ENCODE measurements at regions not wholly inside any gene's neighbourhood (a gene's known extent, or its start where the extent isn't known, plus 50 kb on each side); places are given as distances from the start of the nearest gene placed in this dataset.
"Not testable (repeated sequence)": the region's sequence is repeated elsewhere in the genome, so short reads cannot be mapped to it uniquely, and the experiment has no call there.

DNA sequence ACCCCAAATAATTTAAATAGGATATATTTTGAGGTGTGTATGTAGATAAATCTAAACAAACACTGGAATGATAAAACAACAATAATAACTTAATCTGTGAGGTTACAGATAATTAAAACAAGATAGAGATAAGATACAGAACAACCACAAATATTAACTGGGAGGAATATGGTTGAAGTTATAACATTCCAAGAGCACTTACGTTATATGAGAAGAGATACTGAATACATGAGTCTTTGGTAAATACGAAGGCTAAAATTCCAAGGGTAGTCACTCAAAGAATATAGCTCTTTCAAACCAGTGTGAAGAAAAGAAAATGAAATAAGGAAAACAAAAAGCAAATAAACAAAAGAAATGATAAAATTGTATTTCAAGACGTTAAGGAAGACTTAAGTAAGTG lies 76.0 kb upstream of the MYO3A start:
- no peak for DNase-seq (ENCODE audit: extremely low read depth, low read depth)
- no peak overlapping the region for H3K4me3 ChIP-seq (replicated peaks; ENCODE audit: low read depth, low read length)
- TF ChIP-seq, protein P1, sequence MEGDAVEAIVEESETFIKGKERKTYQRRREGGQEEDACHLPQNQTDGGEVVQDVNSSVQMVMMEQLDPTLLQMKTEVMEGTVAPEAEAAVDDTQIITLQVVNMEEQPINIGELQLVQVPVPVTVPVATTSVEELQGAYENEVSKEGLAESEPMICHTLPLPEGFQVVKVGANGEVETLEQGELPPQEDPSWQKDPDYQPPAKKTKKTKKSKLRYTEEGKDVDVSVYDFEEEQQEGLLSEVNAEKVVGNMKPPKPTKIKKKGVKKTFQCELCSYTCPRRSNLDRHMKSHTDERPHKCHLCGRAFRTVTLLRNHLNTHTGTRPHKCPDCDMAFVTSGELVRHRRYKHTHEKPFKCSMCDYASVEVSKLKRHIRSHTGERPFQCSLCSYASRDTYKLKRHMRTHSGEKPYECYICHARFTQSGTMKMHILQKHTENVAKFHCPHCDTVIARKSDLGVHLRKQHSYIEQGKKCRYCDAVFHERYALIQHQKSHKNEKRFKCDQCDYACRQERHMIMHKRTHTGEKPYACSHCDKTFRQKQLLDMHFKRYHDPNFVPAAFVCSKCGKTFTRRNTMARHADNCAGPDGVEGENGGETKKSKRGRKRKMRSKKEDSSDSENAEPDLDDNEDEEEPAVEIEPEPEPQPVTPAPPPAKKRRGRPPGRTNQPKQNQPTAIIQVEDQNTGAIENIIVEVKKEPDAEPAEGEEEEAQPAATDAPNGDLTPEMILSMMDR (IDR thresholded peaks at IDR 0.05; ENCODE audit: low read depth, low read length, missing control alignments): no peak

DNA sequence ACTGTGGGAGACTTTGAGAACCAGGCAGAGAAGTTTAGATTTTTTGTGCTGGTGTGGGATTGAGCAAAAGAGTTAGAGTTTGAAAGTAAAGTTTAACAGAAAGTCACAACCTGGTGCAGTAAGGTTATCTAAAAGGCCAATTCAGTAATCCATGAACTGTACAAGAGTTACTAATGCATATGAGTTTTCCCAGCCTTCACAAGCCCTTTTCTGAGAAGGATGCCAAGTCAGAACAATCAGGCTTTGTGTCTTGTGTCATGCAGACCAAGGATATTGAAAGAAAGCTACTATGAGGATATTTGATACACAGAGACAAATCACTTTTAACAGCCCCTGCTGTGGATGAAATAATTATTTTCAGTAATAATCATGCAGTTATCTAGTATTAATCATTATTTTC lies 68.8 kb upstream of the MYO3A start:
- TF ChIP-seq, protein P1 (IDR thresholded peaks at IDR 0.05; ENCODE audit: low read depth, low read length, missing control alignments): no peak

GRCh38 chr10:25867321-25867720 lies 66.7 kb upstream of the MYO3A start:
- H3K4me3 ChIP-seq (replicated peaks; ENCODE audit: low read depth, low read length): no peak overlapping the region
- TF ChIP-seq, protein P1 (IDR thresholded peaks at IDR 0.05; ENCODE audit: low read depth, low read length, missing control alignments): no peak
- DNase-seq (ENCODE audit: extremely low read depth, low read depth): no peak

More for the DNA sequence above, 68.8 kb upstream of the MYO3A start:
- no peak overlapping the region for H3K4me3 ChIP-seq (replicated peaks; ENCODE audit: low read depth, low read length)
- DNase-seq (ENCODE audit: extremely low read depth, low read depth): no peak

- no peak for DNase-seq (ENCODE audit: extremely low read depth, low read depth)
- H3K4me3 ChIP-seq (replicated peaks; ENCODE audit: low read depth, low read length): no peak overlapping the region
- TF ChIP-seq, protein P1 (IDR thresholded peaks at IDR 0.05; ENCODE audit: low read depth, low read length, missing control alignments): no peak
Measured at GRCh38 chr10:25869067-25869591, 64.9 kb upstream of the MYO3A start.

GRCh38 chr10:25869609-25870008 lies 64.4 kb upstream of the MYO3A start:
- no peak for DNase-seq (ENCODE audit: extremely low read depth, low read depth)
- H3K4me3 ChIP-seq (replicated peaks; ENCODE audit: low read depth, low read length): no peak overlapping the region
- TF ChIP-seq, protein P1 (IDR thresholded peaks at IDR 0.05; ENCODE audit: low read depth, low read length, missing control alignments): no peak

DNA sequence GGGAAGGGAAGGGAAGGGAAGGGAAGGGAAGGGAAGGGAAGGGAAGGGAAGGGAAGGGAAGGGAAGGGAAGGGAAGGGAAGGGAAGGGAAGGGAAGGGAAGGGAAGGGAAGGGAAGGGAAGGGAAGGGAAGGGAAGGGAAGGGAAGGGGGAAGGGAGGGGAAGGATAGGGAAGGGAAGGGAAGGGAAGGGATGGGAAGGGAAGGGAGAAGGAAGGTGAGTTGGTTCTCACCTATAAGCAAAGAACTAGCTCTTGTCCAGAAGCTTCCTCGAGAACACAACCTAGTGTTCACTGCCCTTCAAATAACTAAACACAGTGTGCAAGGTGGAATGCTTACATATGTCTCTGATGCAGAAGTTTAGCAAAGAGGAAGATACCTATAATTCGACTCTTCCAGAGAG lies 59.6 kb upstream of the MYO3A start:
- DNase-seq (ENCODE audit: extremely low read depth, low read depth); H3K4me3 ChIP-seq (replicated peaks; ENCODE audit: low read depth, low read length): not testable (repeated sequence)

DNA sequence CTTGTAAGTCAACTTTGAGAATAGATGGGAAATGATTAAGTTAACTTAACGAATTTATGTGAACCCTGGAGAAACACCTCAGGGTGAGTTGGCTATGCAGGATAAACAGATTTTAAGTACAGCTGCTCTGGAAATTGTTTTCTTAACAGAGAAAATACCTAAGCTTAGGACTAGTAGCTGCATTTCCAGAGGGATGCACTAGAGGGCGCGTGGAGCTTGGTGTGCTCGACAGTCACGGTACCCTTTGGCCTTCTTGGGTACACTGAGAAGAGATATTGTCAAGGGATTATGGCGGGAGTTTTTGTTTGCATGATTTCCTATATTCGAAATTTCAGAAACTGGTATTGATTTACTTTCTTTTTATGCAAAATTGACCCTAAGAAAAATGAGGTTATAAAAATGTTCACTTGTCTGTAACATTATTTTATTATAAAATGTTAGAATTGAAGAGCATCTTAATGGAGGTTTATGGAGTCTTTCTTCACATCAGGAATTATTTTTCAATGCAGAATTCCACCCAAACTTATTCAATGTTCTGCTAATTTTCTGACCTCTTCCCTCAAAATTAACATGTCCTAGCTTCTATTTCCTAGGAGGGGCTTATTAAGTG lies 58.4 kb upstream of the MYO3A start:
- no peak overlapping the region for H3K4me3 ChIP-seq (replicated peaks; ENCODE audit: low read depth, low read length)
- DNase-seq (ENCODE audit: extremely low read depth, low read depth): peak; percentile 17
- TF ChIP-seq, protein P1 (IDR thresholded peaks at IDR 0.05; ENCODE audit: low read depth, low read length, missing control alignments): peak; percentile 78
